Activated B cell treated with CpG ODN at 0.5 μM for 24 hours (primary cell): ENCODE measurements at regions not wholly inside any gene's neighbourhood (a gene's known extent, or its start where the extent isn't known, plus 50 kb on each side); places are given as distances from the start of the nearest gene placed in this dataset.

Experiments
- ATAC-seq: fragments of 200-7000 bp; cut with Tn5 transposase; one replicate; pipeline ENCODE4 v1.10.0; 2021; ENCODE audit warnings: low read depth, mild to moderate bottlenecking, moderate library complexity
- CTCF ChIA-PET: fragments of 350-600 bp; sonication (Branson Sonifier 250); formaldehyde crosslinking; loops from one replicate; lab custom pipeline; 2021; ENCODE audit warnings: antibody characterized with exemption; lab: Charles Lee
- POLR2A ChIA-PET: fragments of 350-600 bp; sonication (Branson Sonifier 250); formaldehyde crosslinking; loops from one replicate; lab custom pipeline; 2021; ENCODE audit warnings: antibody characterized with exemption; lab: Charles Lee
- DNase-seq: peaks from one replicate; pipeline ENCODE4 v3.0.0; 2022
- H3K27ac Mint-ChIP-seq: one replicate; pipeline ENCODE4 v1.8.0; 2020; ENCODE audit warnings: mixed read lengths
- H3K27me3 Mint-ChIP-seq: one replicate; pipeline ENCODE4 v1.8.0; 2021; ENCODE audit warnings: mixed read lengths
- H3K36me3 Mint-ChIP-seq: one replicate; pipeline ENCODE4 v1.8.0; 2021; ENCODE audit warnings: low read depth, mixed read lengths
- H3K4me1 Mint-ChIP-seq: one replicate; pipeline ENCODE4 v1.8.0; 2021; ENCODE audit warnings: mixed read lengths
- H3K4me3 Mint-ChIP-seq: one replicate; pipeline ENCODE4 v1.8.0; 2020; ENCODE audit warnings: mild to moderate bottlenecking, mixed read lengths
- H3K9me3 Mint-ChIP-seq: one replicate; pipeline ENCODE4 v1.8.0; 2020; ENCODE audit warnings: mixed read lengths
- CTCF ChIP-seq: fragments of 200-600 bp; IDR thresholded peaks from one replicate; pipeline ENCODE4 v1.8.0; 2022; ENCODE audit warnings: antibody characterized with exemption, mild to moderate bottlenecking
- intact Hi-C: fragments of 100-400 bp; cut with micrococcal nuclease; formaldehyde crosslinking; loops from one replicate; pipeline ENCODE4 v1.15.1; 2024

GRCh38 chr11:106322106-106322505 is 244.6 kb downstream of the AASDHPPT start:
- ChIA-PET POLR2A (no interaction called here), CTCF (no interaction called here)
- ATAC-seq (no peak), DNase-seq (no peak)
- no peak for TF ChIP-seq CTCF
- intact Hi-C loops: no loop called here
- Mint-ChIP-seq H3K36me3 (no peaks in the 10 kb centered on the region), H3K27ac (no peak overlapping the region), H3K9me3 (peaks cover 8% of the 10 kb centered on the region), H3K4me1 (no peaks in the 10 kb centered on the region), H3K27me3 (no peaks in the 10 kb centered on the region), H3K4me3 (no peak overlapping the region)

DNA sequence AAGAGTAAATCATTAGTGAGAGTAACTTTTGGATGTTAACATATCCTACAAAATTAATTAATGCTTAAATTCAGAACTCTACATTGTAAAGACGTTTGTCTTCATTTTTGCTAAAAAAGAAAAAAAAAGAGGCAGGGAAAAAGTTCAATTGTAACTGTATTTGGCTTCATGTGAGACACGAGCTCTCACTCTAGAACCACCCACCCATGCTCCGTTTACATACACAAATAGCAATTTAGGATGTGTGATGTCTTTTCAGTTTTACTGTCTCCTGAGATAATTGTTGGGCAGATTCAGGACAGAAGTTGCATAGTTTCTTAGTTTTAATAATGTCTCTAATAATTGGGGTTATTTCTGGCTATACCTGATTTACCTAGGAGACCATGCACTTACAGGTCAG is 248.6 kb downstream of the AASDHPPT start:
- ChIA-PET POLR2A (no interaction called here), CTCF (no interaction called here)
- Mint-ChIP-seq H3K27ac (no peak overlapping the region), H3K4me3 (no peak overlapping the region), H3K27me3 (no peaks in the 10 kb centered on the region), H3K36me3 (no peaks in the 10 kb centered on the region), H3K4me1 (no peaks in the 10 kb centered on the region), H3K9me3 (peaks cover 5% of the 10 kb centered on the region)
- TF ChIP-seq CTCF: no peak
- DNase-seq: no peak
- no peak for ATAC-seq
- intact Hi-C loops: no loop called here

DNA sequence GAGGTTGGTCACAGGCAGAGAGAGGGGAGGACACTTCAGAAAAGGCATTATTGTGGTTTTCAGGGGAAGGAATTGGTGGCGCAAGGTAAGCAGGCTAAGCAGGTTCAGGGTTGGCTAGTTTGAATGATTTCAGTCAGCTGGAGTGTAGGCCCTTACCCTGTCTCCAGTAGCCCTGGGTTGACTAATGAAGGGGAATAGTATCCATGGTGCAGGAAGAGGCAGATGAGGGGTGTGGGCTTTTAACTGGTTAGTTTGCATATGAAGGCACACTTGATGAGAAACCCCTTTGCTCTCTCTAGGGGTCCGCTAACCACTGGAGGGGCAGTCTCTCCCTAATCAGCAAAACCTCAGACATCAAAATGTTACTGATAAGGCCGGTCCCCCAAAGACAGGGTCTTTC is 249.7 kb downstream of the AASDHPPT start:
- DNase-seq (no peak), ATAC-seq (no peak)
- ChIA-PET CTCF (no interaction called here), POLR2A (no interaction called here)
- TF ChIP-seq CTCF: no peak
- Mint-ChIP-seq H3K27me3 (no peaks in the 10 kb centered on the region), H3K9me3 (peaks cover 5% of the 10 kb centered on the region), H3K4me1 (no peaks in the 10 kb centered on the region), H3K27ac (no peak overlapping the region), H3K4me3 (no peak overlapping the region), H3K36me3 (no peaks in the 10 kb centered on the region)
- intact Hi-C loops: no loop called here

DNA sequence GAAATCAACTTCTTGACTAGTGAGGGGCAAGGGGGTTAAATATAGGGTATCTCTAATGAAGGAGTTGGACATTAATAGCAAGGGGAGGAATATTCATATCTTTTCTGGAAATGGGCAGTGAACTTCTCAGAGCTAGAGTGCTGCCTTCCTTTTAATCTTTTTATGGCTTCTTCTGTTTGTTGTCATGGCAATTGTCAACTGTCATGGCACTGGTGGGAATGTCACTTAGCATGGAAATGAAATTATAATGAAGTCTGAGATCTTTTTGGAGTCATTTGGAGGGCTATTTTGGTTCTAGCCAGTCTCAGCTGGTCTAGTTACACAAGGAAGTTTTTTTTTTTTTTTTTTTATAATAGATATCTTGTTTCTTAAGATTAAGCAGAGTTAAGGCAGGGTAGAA is 250.2 kb downstream of the AASDHPPT start:
- DNase-seq: no peak
- intact Hi-C loops: no loop called here
- Mint-ChIP-seq H3K4me1 (no peaks in the 10 kb centered on the region), H3K9me3 (peaks cover 5% of the 10 kb centered on the region), H3K27ac (no peak overlapping the region), H3K4me3 (no peak overlapping the region), H3K27me3 (no peaks in the 10 kb centered on the region), H3K36me3 (no peaks in the 10 kb centered on the region)
- ATAC-seq: no peak
- POLR2A ChIA-PET: no interaction called here
- CTCF ChIA-PET: no interaction called here
- no peak for TF ChIP-seq CTCF

DNA sequence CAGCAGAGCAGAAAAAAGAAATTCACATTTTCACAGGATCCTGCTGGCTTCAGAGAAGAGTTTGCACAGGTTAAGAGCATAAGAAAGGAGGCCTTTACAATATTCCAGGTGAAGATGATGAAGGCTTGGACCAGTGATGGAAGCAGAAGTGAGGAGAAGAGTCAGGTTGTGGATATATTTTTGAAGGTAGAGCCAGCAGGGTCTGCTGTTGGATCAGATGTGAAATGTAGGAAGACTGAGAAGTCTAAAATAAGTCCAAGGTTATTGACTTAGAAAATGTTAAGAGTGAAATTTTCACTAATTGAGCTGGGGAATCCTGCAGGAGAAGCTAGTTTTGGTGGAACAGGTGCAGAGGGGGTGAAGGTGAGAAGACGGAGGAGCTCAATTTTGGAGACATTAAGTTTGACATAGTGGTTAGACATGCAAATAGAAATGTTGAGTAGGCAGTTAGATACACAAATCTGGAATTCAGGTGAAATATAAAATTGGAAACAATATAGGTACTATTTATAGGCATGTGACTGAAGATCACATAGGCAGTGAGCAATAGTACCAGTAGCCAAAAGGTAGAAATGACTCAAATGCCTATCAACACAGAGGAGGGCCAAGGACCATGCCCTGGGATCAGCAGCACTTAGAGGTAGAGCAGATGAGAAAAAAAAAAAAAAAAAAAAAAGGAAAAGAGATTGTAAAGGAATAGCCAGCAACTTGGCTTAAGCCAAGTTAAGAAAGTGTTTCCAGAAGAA is 252.0 kb downstream of the AASDHPPT start:
- intact Hi-C loops: no loop called here
- CTCF ChIA-PET: no interaction called here
- Mint-ChIP-seq H3K9me3 (peaks cover 3% of the 10 kb centered on the region), H3K27ac (no peak overlapping the region), H3K4me3 (no peak overlapping the region), H3K27me3 (no peaks in the 10 kb centered on the region), H3K4me1 (no peaks in the 10 kb centered on the region), H3K36me3 (no peaks in the 10 kb centered on the region)
- no peak for TF ChIP-seq CTCF
- POLR2A ChIA-PET: no interaction called here
- DNase-seq: no peak
- ATAC-seq: no peak
